Ishikawa (cell line): ENCODE measurements at regions not wholly inside any gene's neighbourhood (a gene's known extent, or its start where the extent isn't known, plus 50 kb on each side); places are given as distances from the start of the nearest gene placed in this dataset.

Source experiments
- CEBPB ChIP-seq: IDR thresholded peaks from 2 replicates; pipeline ENCODE4 v1.6.1; 2012
- CREB1 ChIP-seq: IDR thresholded peaks from 2 replicates; pipeline ENCODE4 v1.6.1; 2012; ENCODE audit warnings: low read depth
- EGR1 ChIP-seq: IDR thresholded peaks from 2 replicates; pipeline ENCODE4 v1.6.1; 2012
- EP300 ChIP-seq: IDR thresholded peaks from 2 replicates; pipeline ENCODE4 v1.6.1; 2012; ENCODE audit warnings: borderline replicate concordance
- FOXM1 ChIP-seq: IDR thresholded peaks from 2 replicates; pipeline ENCODE4 v1.6.1; 2012; ENCODE audit warnings: low read depth, borderline replicate concordance
- MAX ChIP-seq: IDR thresholded peaks from 2 replicates; pipeline ENCODE4 v1.6.1; 2012
- NFIC ChIP-seq: IDR thresholded peaks from 2 replicates; pipeline ENCODE4 v1.6.1; 2012
- RAD21 ChIP-seq: IDR thresholded peaks from 2 replicates; pipeline ENCODE4 v1.6.1; 2012; ENCODE audit warnings: low read depth
- REST ChIP-seq: IDR thresholded peaks from 2 replicates; pipeline ENCODE4 v1.6.1; 2012; ENCODE audit warnings: low read depth, mild to moderate bottlenecking
- TAF1 ChIP-seq: IDR thresholded peaks from 2 replicates; pipeline ENCODE4 v1.6.1; 2012; ENCODE audit warnings: low read depth, mild to moderate bottlenecking
- TCF12 ChIP-seq: IDR thresholded peaks from 2 replicates; pipeline ENCODE4 v1.6.1; 2012; ENCODE audit warnings: low read depth
- TEAD4 ChIP-seq: IDR thresholded peaks from 2 replicates; pipeline ENCODE4 v1.6.1; 2012
- USF1 ChIP-seq: IDR thresholded peaks from 2 replicates; pipeline ENCODE4 v1.6.1; 2012
- YY1 ChIP-seq: IDR thresholded peaks from 2 replicates; pipeline ENCODE4 v1.6.1; 2012; ENCODE audit warnings: low read depth
- ZBTB7A ChIP-seq: IDR thresholded peaks from 2 replicates; pipeline ENCODE4 v1.6.1; 2012; ENCODE audit warnings: low read depth

- TF ChIP-seq FOXM1 (no peak), RAD21 (no peak), REST (no peak), EGR1 (no peak), TAF1 (no peak), MAX (no peak), YY1 (no peak)
These were observed 91.1 kb upstream of the PMEPA1 start for GRCh38 chr20:57800791-57801430.

- no peak for TF ChIP-seq NFIC
- no peak for TF ChIP-seq USF1
- no peak for TF ChIP-seq CREB1
- TF ChIP-seq TEAD4: no peak
- no peak for TF ChIP-seq FOXM1
- no peak for TF ChIP-seq MAX
- TF ChIP-seq YY1: no peak
- TF ChIP-seq TCF12: no peak
- TF ChIP-seq RAD21: no peak
- TF ChIP-seq CEBPB: no peak
- TF ChIP-seq REST: no peak
- no peak for TF ChIP-seq EP300
- TF ChIP-seq TAF1: no peak
These were observed 87.6 kb upstream of the PMEPA1 start for GRCh38 chr20:57797401-57797800.

GRCh38 chr20:57795977-57796560, 86.3 kb upstream of the PMEPA1 start:
- TF ChIP-seq EGR1 (no peak), YY1 (no peak), TCF12 (no peak), REST (no peak), EP300 (no peak), TEAD4 (no peak), TAF1 (no peak), USF1 (no peak), ZBTB7A (no peak), NFIC (no peak), RAD21 (no peak), CEBPB (no peak), CREB1 (no peak), FOXM1 (no peak), MAX (no peak)

GRCh38 chr20:57795342-57795697, 85.5 kb upstream of the PMEPA1 start:
- TF ChIP-seq TCF12: no peak
